ENCODE measurements at regions not wholly inside any gene's neighbourhood (a gene's known extent, or its start where the extent isn't known, plus 50 kb on each side); places are given as distances from the start of the nearest gene placed in this dataset.

- H3K4me1 Mint-ChIP-seq (ENCODE audit: low read depth) = no peaks in the 10 kb centered on the region
- no peak overlapping the region for H3K27ac Mint-ChIP-seq
- no peaks in the 10 kb centered on the region for H3K27me3 Mint-ChIP-seq
- no peak overlapping the region for H3K4me3 Mint-ChIP-seq
- no peaks in the 10 kb centered on the region for H3K36me3 Mint-ChIP-seq (ENCODE audit: low read depth)
- H3K9me3 Mint-ChIP-seq = peaks cover 26% of the 10 kb centered on the region
- intact Hi-C loops (cut with micrococcal nuclease) = no loop called here
These were observed 369.5 kb upstream of the CELF4 start for GRCh38 chr18:37935086-37935485.

DNA sequence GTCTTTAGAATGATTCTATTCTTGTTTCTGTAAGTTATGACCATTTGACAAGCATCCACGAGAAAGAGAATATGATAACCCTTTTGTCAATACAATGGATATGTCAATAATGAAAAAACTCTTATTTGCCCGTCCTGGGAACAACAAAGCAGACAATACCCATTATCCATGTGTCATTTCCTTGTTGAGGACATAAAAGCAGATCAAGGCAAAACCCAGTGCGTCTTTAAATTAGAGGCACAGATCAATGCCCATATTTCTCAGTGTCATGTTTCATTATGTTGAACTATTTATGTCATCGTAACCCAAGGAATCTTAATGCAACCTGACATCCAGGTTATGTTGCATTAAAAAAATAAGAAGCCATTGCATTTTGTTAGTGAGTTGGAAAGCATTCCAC lies 365.0 kb upstream of the CELF4 start:
- intact Hi-C loops (cut with micrococcal nuclease) = no loop called here
- Mint-ChIP-seq H3K27ac (no peak overlapping the region), H3K36me3 (ENCODE audit: low read depth) (no peaks in the 10 kb centered on the region), H3K4me1 (ENCODE audit: low read depth) (no peaks in the 10 kb centered on the region), H3K9me3 (no peaks in the 10 kb centered on the region), H3K4me3 (no peak overlapping the region), H3K27me3 (no peaks in the 10 kb centered on the region)

GRCh38 chr18:37922162-37922561 lies 356.6 kb upstream of the CELF4 start:
- Mint-ChIP-seq H3K9me3 (no peaks in the 10 kb centered on the region), H3K27ac (no peak overlapping the region), H3K36me3 (ENCODE audit: low read depth) (no peaks in the 10 kb centered on the region), H3K4me1 (ENCODE audit: low read depth) (no peaks in the 10 kb centered on the region), H3K4me3 (no peak overlapping the region), H3K27me3 (no peaks in the 10 kb centered on the region)
- intact Hi-C loops (cut with micrococcal nuclease) = no loop called here

DNA sequence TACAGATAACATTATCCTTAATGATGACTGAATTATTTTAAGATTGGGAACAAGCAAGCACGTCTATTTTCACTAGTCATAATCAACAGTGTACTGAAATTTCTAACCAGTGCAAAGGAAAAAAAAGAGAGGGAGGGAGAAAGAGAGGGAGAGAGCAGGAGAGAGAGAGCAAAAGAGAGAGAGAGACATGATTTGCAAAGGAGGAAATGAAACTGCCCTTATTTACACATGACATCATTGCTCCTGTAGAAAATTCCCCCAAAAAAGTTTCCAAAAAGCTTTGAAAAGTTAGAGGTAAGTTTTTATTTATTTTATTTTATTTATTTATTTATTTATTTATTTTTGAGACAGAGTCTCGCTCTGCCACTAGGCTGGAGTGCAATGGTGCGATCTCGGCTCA lies 355.3 kb upstream of the CELF4 start:
- Mint-ChIP-seq H3K9me3 (no peaks in the 10 kb centered on the region), H3K4me3 (no peak overlapping the region), H3K36me3 (ENCODE audit: low read depth) (no peaks in the 10 kb centered on the region), H3K27ac (no peak overlapping the region), H3K27me3 (no peaks in the 10 kb centered on the region), H3K4me1 (ENCODE audit: low read depth) (no peaks in the 10 kb centered on the region)
- intact Hi-C loops (cut with micrococcal nuclease) = no loop called here

DNA sequence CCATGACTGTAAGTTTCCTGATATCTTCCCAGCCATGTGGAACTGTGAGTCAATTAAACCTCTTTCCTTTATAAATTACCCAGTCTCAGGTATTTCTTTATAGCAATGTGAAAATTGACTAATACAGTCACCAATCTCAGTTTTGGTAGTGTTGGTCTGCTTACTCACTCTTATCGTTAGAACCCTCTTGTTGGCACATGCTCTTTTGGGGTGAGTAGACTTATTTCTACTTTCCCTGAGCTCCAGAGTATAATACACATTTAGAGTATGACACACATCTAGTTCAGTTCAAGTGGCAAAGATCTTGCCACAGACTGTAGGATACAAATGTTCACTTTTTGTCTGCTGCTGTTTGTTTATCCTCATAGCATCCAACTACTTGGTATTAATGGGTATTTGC lies 347.5 kb upstream of the CELF4 start:
- Mint-ChIP-seq H3K36me3 (ENCODE audit: low read depth) (no peaks in the 10 kb centered on the region), H3K27me3 (no peaks in the 10 kb centered on the region), H3K4me1 (ENCODE audit: low read depth) (no peaks in the 10 kb centered on the region), H3K27ac (no peak overlapping the region), H3K4me3 (no peak overlapping the region), H3K9me3 (peaks cover 9% of the 10 kb centered on the region)
- intact Hi-C loops (cut with micrococcal nuclease) = no loop called here

DNA sequence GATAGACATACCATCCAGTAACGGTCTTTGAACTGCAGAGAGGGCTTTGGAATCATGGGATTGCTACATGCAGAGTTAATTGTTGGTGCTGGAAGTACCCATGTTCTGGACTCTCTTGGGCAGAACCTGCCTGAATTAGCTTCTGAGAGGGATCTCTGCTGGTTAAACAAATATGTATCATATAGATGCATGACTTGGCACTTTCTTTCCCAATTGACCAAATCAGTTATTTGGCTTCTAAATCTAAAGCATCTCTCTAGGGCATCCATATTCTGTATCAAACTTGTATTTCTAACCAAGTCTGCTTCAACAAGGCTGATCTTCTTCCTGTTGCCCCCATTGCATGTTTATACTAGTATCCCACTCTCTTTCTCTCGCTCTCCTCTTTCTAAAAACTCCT lies 336.7 kb upstream of the CELF4 start:
- H3K9me3 Mint-ChIP-seq = peaks cover 32% of the 10 kb centered on the region
- H3K27me3 Mint-ChIP-seq = no peaks in the 10 kb centered on the region
- no peaks in the 10 kb centered on the region for H3K4me1 Mint-ChIP-seq (ENCODE audit: low read depth)
- H3K4me3 Mint-ChIP-seq = no peak overlapping the region
- intact Hi-C loops (cut with micrococcal nuclease) = no loop called here
- no peak overlapping the region for H3K27ac Mint-ChIP-seq
- no peaks in the 10 kb centered on the region for H3K36me3 Mint-ChIP-seq (ENCODE audit: low read depth)

DNA sequence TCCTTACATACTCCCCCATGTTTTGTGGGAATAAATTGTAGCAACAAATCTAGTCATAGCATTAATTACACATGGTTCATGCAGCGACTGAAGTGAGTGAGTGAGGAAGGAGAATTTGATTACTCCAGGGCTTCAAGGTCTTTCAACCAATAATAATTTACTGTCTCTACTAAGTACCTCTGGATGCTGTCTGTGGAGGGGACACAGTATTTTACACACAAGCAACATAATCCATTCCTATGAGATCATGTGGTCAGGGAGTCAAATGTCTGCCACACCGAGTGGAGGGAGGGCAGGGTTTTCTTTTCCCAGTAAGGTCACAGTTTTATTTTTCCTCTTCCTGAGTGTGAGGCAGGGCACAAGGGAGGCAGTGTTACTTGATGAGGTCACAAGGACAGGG lies 334.7 kb upstream of the CELF4 start:
- no peaks in the 10 kb centered on the region for H3K27me3 Mint-ChIP-seq
- no peak overlapping the region for H3K4me3 Mint-ChIP-seq

GRCh38 chr18:37889963-37890362 lies 324.4 kb upstream of the CELF4 start:
- Mint-ChIP-seq H3K4me3 (no peak overlapping the region), H3K36me3 (ENCODE audit: low read depth) (no peaks in the 10 kb centered on the region), H3K27me3 (no peaks in the 10 kb centered on the region), H3K9me3 (peaks cover 51% of the 10 kb centered on the region), H3K4me1 (ENCODE audit: low read depth) (no peaks in the 10 kb centered on the region), H3K27ac (no peak overlapping the region)
- intact Hi-C loops (cut with micrococcal nuclease) = no loop called here

More for the DNA sequence above, 334.7 kb upstream of the CELF4 start:
- peaks cover 32% of the 10 kb centered on the region for H3K9me3 Mint-ChIP-seq
- H3K4me1 Mint-ChIP-seq (ENCODE audit: low read depth) = no peaks in the 10 kb centered on the region
- H3K36me3 Mint-ChIP-seq (ENCODE audit: low read depth) = no peaks in the 10 kb centered on the region
- intact Hi-C loops (cut with micrococcal nuclease) = no loop called here
- H3K27ac Mint-ChIP-seq = no peak overlapping the region

DNA sequence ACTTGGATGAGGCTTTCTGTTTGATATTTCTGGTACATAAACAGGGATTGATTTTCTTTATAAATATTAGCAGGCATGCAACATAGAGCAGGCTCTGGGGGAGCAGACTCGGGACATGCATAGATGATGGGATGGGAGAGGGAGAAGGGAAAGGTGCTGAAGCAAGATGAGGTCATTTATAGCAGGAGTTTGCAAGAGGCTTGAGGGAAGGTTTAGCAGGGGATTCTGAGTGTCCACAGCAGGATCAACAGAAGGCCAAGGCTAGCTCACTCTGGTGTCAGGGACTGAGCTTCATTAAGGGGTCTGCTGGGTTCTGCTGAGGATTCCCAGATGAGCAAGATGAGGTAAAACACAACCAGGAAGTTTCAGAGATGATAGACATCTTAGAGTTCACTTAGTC lies 309.1 kb upstream of the CELF4 start:
- no peaks in the 10 kb centered on the region for H3K27me3 Mint-ChIP-seq
- no peaks in the 10 kb centered on the region for H3K9me3 Mint-ChIP-seq
- no peaks in the 10 kb centered on the region for H3K36me3 Mint-ChIP-seq (ENCODE audit: low read depth)
- intact Hi-C loops (cut with micrococcal nuclease) = no loop called here
- H3K4me3 Mint-ChIP-seq = no peak overlapping the region
- H3K27ac Mint-ChIP-seq = no peak overlapping the region
- H3K4me1 Mint-ChIP-seq (ENCODE audit: low read depth) = no peaks in the 10 kb centered on the region

DNA sequence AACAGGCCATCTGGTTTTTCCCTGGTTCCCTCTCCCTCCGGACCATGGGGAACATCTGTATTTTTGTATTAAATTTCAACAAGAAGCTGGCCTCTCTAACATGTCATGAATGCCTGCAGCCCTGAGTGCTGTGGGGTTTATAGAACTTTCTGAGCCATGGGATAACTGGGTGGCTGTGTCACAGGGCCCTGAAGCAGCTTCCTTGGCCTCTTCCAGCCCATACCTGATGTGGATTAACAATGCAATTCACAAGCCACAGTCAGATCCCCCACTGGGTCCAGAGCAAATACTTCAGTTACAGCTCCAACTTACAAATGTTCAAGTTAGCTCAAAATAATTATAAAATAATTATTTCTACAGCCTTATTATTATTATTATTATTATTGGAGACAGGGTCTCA lies 307.8 kb upstream of the CELF4 start:
- H3K4me1 Mint-ChIP-seq (ENCODE audit: low read depth) = no peaks in the 10 kb centered on the region
- no peaks in the 10 kb centered on the region for H3K9me3 Mint-ChIP-seq
- H3K27ac Mint-ChIP-seq = no peak overlapping the region
- H3K27me3 Mint-ChIP-seq = no peaks in the 10 kb centered on the region
- intact Hi-C loops (cut with micrococcal nuclease) = no loop called here
- no peaks in the 10 kb centered on the region for H3K36me3 Mint-ChIP-seq (ENCODE audit: low read depth)
- no peak overlapping the region for H3K4me3 Mint-ChIP-seq

- Mint-ChIP-seq H3K36me3 (ENCODE audit: low read depth) (no peaks in the 10 kb centered on the region), H3K27me3 (no peaks in the 10 kb centered on the region), H3K4me3 (no peak overlapping the region), H3K9me3 (no peaks in the 10 kb centered on the region), H3K27ac (no peak overlapping the region), H3K4me1 (ENCODE audit: low read depth) (no peaks in the 10 kb centered on the region)
- intact Hi-C loops (cut with micrococcal nuclease) = no loop called here
These were observed 307.0 kb upstream of the CELF4 start for GRCh38 chr18:37872562-37872961.

DNA sequence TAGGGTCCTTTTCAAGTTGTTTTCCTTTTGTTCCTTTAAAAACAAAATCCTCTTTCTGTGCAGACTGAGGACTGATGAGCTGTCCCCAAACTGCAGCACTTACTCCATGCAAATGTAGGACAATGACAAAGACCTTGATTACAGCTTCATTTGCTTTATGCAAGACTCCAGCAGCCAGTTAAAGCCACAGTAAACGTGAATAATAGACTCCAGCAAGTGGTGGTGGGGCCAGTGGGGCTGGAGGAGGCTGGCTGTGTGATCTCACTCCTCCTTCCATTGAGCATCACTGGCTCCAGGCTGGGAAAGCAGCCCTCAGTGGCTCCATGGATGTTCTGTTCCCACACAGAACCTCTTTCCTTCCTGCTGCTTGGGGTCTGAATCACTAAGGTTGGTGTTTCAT lies 306.0 kb upstream of the CELF4 start:
- intact Hi-C loops (cut with micrococcal nuclease) = no loop called here

GRCh38 chr18:37869051-37869450 lies 303.5 kb upstream of the CELF4 start:
- no peak overlapping the region for H3K27ac Mint-ChIP-seq
- no peaks in the 10 kb centered on the region for H3K4me1 Mint-ChIP-seq (ENCODE audit: low read depth)
- intact Hi-C loops (cut with micrococcal nuclease) = no loop called here
- H3K4me3 Mint-ChIP-seq = no peak overlapping the region
- no peaks in the 10 kb centered on the region for H3K27me3 Mint-ChIP-seq
- no peaks in the 10 kb centered on the region for H3K36me3 Mint-ChIP-seq (ENCODE audit: low read depth)
- peaks cover 22% of the 10 kb centered on the region for H3K9me3 Mint-ChIP-seq

More for the DNA sequence above, 306.0 kb upstream of the CELF4 start:
- Mint-ChIP-seq H3K9me3 (no peaks in the 10 kb centered on the region), H3K4me1 (ENCODE audit: low read depth) (no peaks in the 10 kb centered on the region), H3K36me3 (ENCODE audit: low read depth) (no peaks in the 10 kb centered on the region), H3K27ac (no peak overlapping the region), H3K4me3 (no peak overlapping the region), H3K27me3 (no peaks in the 10 kb centered on the region)

- Mint-ChIP-seq H3K4me3 (no peak overlapping the region), H3K27ac (no peak overlapping the region), H3K36me3 (ENCODE audit: low read depth) (no peaks in the 10 kb centered on the region), H3K27me3 (no peaks in the 10 kb centered on the region), H3K9me3 (peaks cover 39% of the 10 kb centered on the region), H3K4me1 (ENCODE audit: low read depth) (no peaks in the 10 kb centered on the region)
- intact Hi-C loops (cut with micrococcal nuclease) = no loop called here
These were observed 298.5 kb upstream of the CELF4 start for GRCh38 chr18:37864122-37864521.

GRCh38 chr18:37861981-37862380 lies 296.4 kb upstream of the CELF4 start:
- Mint-ChIP-seq H3K9me3 (peaks cover 59% of the 10 kb centered on the region), H3K36me3 (ENCODE audit: low read depth) (no peaks in the 10 kb centered on the region), H3K4me3 (no peak overlapping the region), H3K27ac (no peak overlapping the region), H3K4me1 (ENCODE audit: low read depth) (no peaks in the 10 kb centered on the region), H3K27me3 (no peaks in the 10 kb centered on the region)
- intact Hi-C loops (cut with micrococcal nuclease) = no loop called here

- Mint-ChIP-seq H3K27me3 (no peaks in the 10 kb centered on the region), H3K36me3 (ENCODE audit: low read depth) (no peaks in the 10 kb centered on the region), H3K9me3 (peaks cover 23% of the 10 kb centered on the region), H3K27ac (no peak overlapping the region), H3K4me1 (ENCODE audit: low read depth) (peaks cover 13% of the 10 kb centered on the region), H3K4me3 (no peak overlapping the region)
- intact Hi-C loops (cut with micrococcal nuclease) = no loop called here
These were observed 288.8 kb upstream of the CELF4 start for GRCh38 chr18:37854396-37854795.

Measured in dendritic cell treated with granulocyte-macrophage colony-stimulating factor and Interleukin-4, amounts not matched to agents 40 ng/mL and 50 ng/mL, for 4 days (primary cell).